WTC11 (cell line): ENCODE measurements at regions not wholly inside any gene's neighbourhood (a gene's known extent, or its start where the extent isn't known, plus 50 kb on each side); places are given as distances from the start of the nearest gene placed in this dataset.

Experiments used
- ATAC-seq: fragments of 200-7000 bp; cut with Tn5 transposase; 2 replicates; pipeline ENCODE4 v1.10.0; 2021; ENCODE audit warnings: mild to moderate bottlenecking, moderate library complexity
- CTCF ChIA-PET: fragments of 300-600 bp; sonication (Branson Sonifier 250); formaldehyde crosslinking; loops from one replicate; lab custom pipeline; 2021; ENCODE audit warnings: antibody characterized with exemption; lab: Charles Lee
- POLR2A ChIA-PET: fragments of 350-600 bp; sonication (Branson Sonifier 250); formaldehyde crosslinking; loops from one replicate; lab custom pipeline; 2021; ENCODE audit warnings: antibody characterized with exemption; lab: Charles Lee
- DNase-seq: peaks from one replicate; pipeline ENCODE4 v3.0.0; 2021; ENCODE audit warnings: low spot score
- H3K27ac Mint-ChIP-seq: 2 replicates; pipeline ENCODE4 v1.8.0; 2021; ENCODE audit warnings: mixed read lengths
- H3K27me3 Mint-ChIP-seq: 2 replicates; pipeline ENCODE4 v1.8.0; 2021; ENCODE audit warnings: low read depth, mild to moderate bottlenecking, moderate library complexity, mixed read lengths
- H3K36me3 Mint-ChIP-seq: 2 replicates; pipeline ENCODE4 v1.8.0; 2021; ENCODE audit warnings: mixed read lengths
- H3K4me1 Mint-ChIP-seq: 2 replicates; pipeline ENCODE4 v1.8.0; 2022; ENCODE audit warnings: mixed read lengths
- H3K4me3 Mint-ChIP-seq: 2 replicates; pipeline ENCODE4 v1.8.0; 2021; ENCODE audit warnings: mild to moderate bottlenecking, moderate library complexity, mixed read lengths
- H3K9me3 Mint-ChIP-seq: 2 replicates; pipeline ENCODE4 v1.8.0; 2021; ENCODE audit warnings: mixed read lengths
- E2F5 ChIP-seq: sonication (generic); formaldehyde crosslinking; IDR thresholded peaks from 2 replicates; pipeline ENCODE4 v1.8.1; 2022; ENCODE audit warnings: mild to moderate bottlenecking, moderate library complexity, missing genetic modification reagents
- GABPB1 ChIP-seq: sonication (generic); formaldehyde crosslinking; IDR thresholded peaks from 2 replicates; pipeline ENCODE4 v1.8.1; 2023; ENCODE audit warnings: mild to moderate bottlenecking, missing genetic modification reagents
- IRF2 ChIP-seq: sonication (generic); formaldehyde crosslinking; IDR thresholded peaks from 2 replicates; pipeline ENCODE4 v1.8.0; 2022; ENCODE audit warnings: low read depth, missing genetic modification reagents, borderline replicate concordance
- JUN ChIP-seq: sonication (generic); formaldehyde crosslinking; IDR thresholded peaks from 2 replicates; pipeline ENCODE4 v1.8.0; 2023; ENCODE audit warnings: mild to moderate bottlenecking, missing genetic modification reagents
- KAT7 ChIP-seq: sonication (generic); formaldehyde crosslinking; IDR thresholded peaks from 2 replicates; pipeline ENCODE4 v1.8.1; 2023; ENCODE audit warnings: missing genetic modification reagents, mild to moderate bottlenecking, borderline replicate concordance
- MYBL2 ChIP-seq: sonication (generic); formaldehyde crosslinking; IDR thresholded peaks from 2 replicates; pipeline ENCODE4 v1.8.1; 2023; ENCODE audit warnings: mild to moderate bottlenecking, moderate library complexity, missing genetic modification reagents
- NFATC4 ChIP-seq: fragments of 250-450 bp; sonication (Bioruptor Pico); IDR thresholded peaks from 2 replicates; pipeline ENCODE4 v1.9.0; 2021; ENCODE audit warnings: mild to moderate bottlenecking
- NR1H2 ChIP-seq: sonication (generic); formaldehyde crosslinking; IDR thresholded peaks from 2 replicates; pipeline ENCODE4 v1.9.0; 2021; ENCODE audit warnings: mild to moderate bottlenecking, moderate library complexity, missing genetic modification reagents
- NR3C1 ChIP-seq: sonication (generic); formaldehyde crosslinking; conservative IDR thresholded peaks from 2 replicates; pipeline ENCODE4 v1.8.1; 2023; ENCODE audit warnings: low read depth, mild to moderate bottlenecking, missing genetic modification reagents
- PREB ChIP-seq: sonication (generic); formaldehyde crosslinking; IDR thresholded peaks from 2 replicates; pipeline ENCODE4 v1.8.1; 2022; ENCODE audit warnings: mild to moderate bottlenecking, missing genetic modification reagents, moderate library complexity, borderline replicate concordance
- RELA ChIP-seq: sonication (generic); formaldehyde crosslinking; IDR thresholded peaks from 2 replicates; pipeline ENCODE4 v1.8.1; 2022; ENCODE audit warnings: missing genetic modification reagents, mild to moderate bottlenecking, borderline replicate concordance
- SP1 ChIP-seq: sonication (generic); formaldehyde crosslinking; conservative IDR thresholded peaks from 2 replicates; pipeline ENCODE4 v1.8.1; 2022; ENCODE audit warnings: missing genetic modification reagents
- STAT6 ChIP-seq: sonication (generic); formaldehyde crosslinking; conservative IDR thresholded peaks from 2 replicates; pipeline ENCODE4 v1.8.1; 2023; ENCODE audit warnings: mild to moderate bottlenecking, low read depth, missing genetic modification reagents, moderate library complexity
- TEAD4 ChIP-seq: sonication (generic); formaldehyde crosslinking; IDR thresholded peaks from 2 replicates; pipeline ENCODE4 v1.8.0; 2022; ENCODE audit warnings: mild to moderate bottlenecking, missing genetic modification reagents
- USF1 ChIP-seq: sonication (generic); formaldehyde crosslinking; IDR thresholded peaks from 2 replicates; pipeline ENCODE4 v1.8.0; 2022; ENCODE audit warnings: mild to moderate bottlenecking, missing genetic modification reagents
- ZBTB43 ChIP-seq: sonication (generic); formaldehyde crosslinking; IDR thresholded peaks from 2 replicates; pipeline ENCODE4 v1.8.1; 2023; ENCODE audit warnings: mild to moderate bottlenecking, missing genetic modification reagents
- ZNF138 ChIP-seq: sonication (generic); formaldehyde crosslinking; conservative IDR thresholded peaks from 2 replicates; pipeline ENCODE4 v1.8.1; 2022; ENCODE audit warnings: mild to moderate bottlenecking, moderate library complexity, missing genetic modification reagents
- ZNF263 ChIP-seq: sonication (generic); formaldehyde crosslinking; IDR thresholded peaks from 2 replicates; pipeline ENCODE4 v1.8.1; 2022; ENCODE audit warnings: low read depth, mild to moderate bottlenecking, moderate library complexity, missing genetic modification reagents
- ZNF317 ChIP-seq: sonication (generic); formaldehyde crosslinking; IDR thresholded peaks from 2 replicates; pipeline ENCODE4 v1.8.1; 2023; ENCODE audit warnings: low read depth, mild to moderate bottlenecking, moderate library complexity, missing genetic modification reagents, borderline replicate concordance
- ZNF396 ChIP-seq: fragments of 250-450 bp; sonication (Bioruptor Pico); IDR thresholded peaks from 2 replicates; pipeline ENCODE4 v1.8.0; 2021; ENCODE audit warnings: mild to moderate bottlenecking, moderate library complexity, borderline replicate concordance
- ZNF416 ChIP-seq: fragments of 250-450 bp; sonication (Bioruptor Pico); IDR thresholded peaks from 2 replicates; pipeline ENCODE4 v1.9.0; 2021; ENCODE audit warnings: mild to moderate bottlenecking, inconsistent platforms
- ZSCAN18 ChIP-seq: fragments of 250-450 bp; sonication (Bioruptor Pico); IDR thresholded peaks from 2 replicates; pipeline ENCODE4 v2.1.2; 2022; ENCODE audit warnings: mild to moderate bottlenecking, moderate library complexity

GRCh38 chr18:57906852-57907251 is 103.7 kb upstream of the ATP8B1 start:
- Mint-ChIP-seq H3K4me1 (peaks cover 19% of the 10 kb centered on the region), H3K27ac (peak overlapping the region; percentile 10; the same call in 1 of the 2 replicates), H3K27me3 (no peaks in the 10 kb centered on the region), H3K36me3 (no peaks in the 10 kb centered on the region), H3K4me3 (no peak overlapping the region), H3K9me3 (no peaks in the 10 kb centered on the region)
- no peak for TF ChIP-seq ZNF138
- no peak for TF ChIP-seq SP1 (CRISPR knock-in tag)
- no peak for TF ChIP-seq MYBL2 (CRISPR knock-in tag)
- peak; percentile 93 for TF ChIP-seq ZNF263 (CRISPR knock-in tag)
- ATAC-seq (peak; percentile 77), DNase-seq (peak; percentile 17)
- POLR2A ChIA-PET: no interaction called here
- CTCF ChIA-PET: interaction anchor here (0.6 to 1.9 kb wide), 14 partner anchors 9 to 485 kb away, joined by 3 to 7 read pairs (median 3); partner anchors contain the start of gene NEDD4L

- no peak overlapping the region for H3K27ac Mint-ChIP-seq
- ATAC-seq: no peak
- DNase-seq: no peak
- no peaks in the 10 kb centered on the region for H3K36me3 Mint-ChIP-seq
- POLR2A ChIA-PET: no interaction called here
- CTCF ChIA-PET: interaction anchor here (0.7 to 1.8 kb wide), 3 partner anchors 23 to 95 kb away, joined by 3 to 5 read pairs (median 3); no protein-coding TSS in a partner anchor
- H3K9me3 Mint-ChIP-seq: no peaks in the 10 kb centered on the region
- no peaks in the 10 kb centered on the region for H3K27me3 Mint-ChIP-seq
- H3K4me3 Mint-ChIP-seq: no peak overlapping the region
- peaks cover 19% of the 10 kb centered on the region for H3K4me1 Mint-ChIP-seq
- TF ChIP-seq PREB (no peak), ZSCAN18 (CRISPR knock-in tag) (no peak), JUN (CRISPR knock-in tag) (no peak), ZNF317 (CRISPR knock-in tag) (no peak), E2F5 (no peak), ZBTB43 (CRISPR knock-in tag) (no peak), IRF2 (no peak), GABPB1 (CRISPR knock-in tag) (no peak), STAT6 (CRISPR knock-in tag) (no peak), ZNF416 (CRISPR knock-in tag) (no peak), TEAD4 (CRISPR knock-in tag) (no peak), NR1H2 (no peak), KAT7 (CRISPR knock-in tag) (no peak), RELA (CRISPR knock-in tag) (no peak), ZNF396 (CRISPR knock-in tag) (no peak), NR3C1 (no peak), USF1 (no peak), NFATC4 (CRISPR knock-in tag) (no peak)
These were observed 101.4 kb upstream of the ATP8B1 start for GRCh38 chr18:57904535-57904934.
